AG09319 (cell line): ENCODE measurements at regions not wholly inside any gene's neighbourhood (a gene's known extent, or its start where the extent isn't known, plus 50 kb on each side); places are given as distances from the start of the nearest gene placed in this dataset.

Experiments used
- DNase-seq: peaks from one replicate; pipeline ENCODE4 v3.0.0-alpha.2; 2010; ENCODE audit warnings: low read depth; ENCODE audit errors: extremely low read depth
- CTCF ChIP-seq: IDR thresholded peaks from 2 replicates; pipeline ENCODE4 v1.5.1; 2011; ENCODE audit warnings: low read depth, mild to moderate bottlenecking, inconsistent platforms, low read length, moderate library complexity

GRCh38 chr2:138185827-138186226 lies 221.6 kb downstream of the HNMT start:
- no peak for TF ChIP-seq CTCF
- no peak for DNase-seq

- no peak for TF ChIP-seq CTCF
Measured at GRCh38 chr2:138187221-138187620, 222.9 kb downstream of the HNMT start.

GRCh38 chr2:138190999-138191398 lies 226.7 kb downstream of the HNMT start:
- DNase-seq, result no peak
- no peak for TF ChIP-seq CTCF

More at GRCh38 chr2:138187221-138187620, 222.9 kb downstream of the HNMT start:
- DNase-seq, result no peak

- TF ChIP-seq CTCF, result no peak
Measured at GRCh38 chr2:138193416-138194213, 229.3 kb downstream of the HNMT start.

GRCh38 chr2:138201286-138201685 lies 237.0 kb downstream of the HNMT start:
- no peak for TF ChIP-seq CTCF
- no peak for DNase-seq

More at GRCh38 chr2:138193416-138194213, 229.3 kb downstream of the HNMT start:
- DNase-seq, result no peak

GRCh38 chr2:138202762-138203161 lies 238.5 kb downstream of the HNMT start:
- no peak for DNase-seq
- TF ChIP-seq CTCF, result no peak

GRCh38 chr2:138205281-138205680 lies 241.0 kb downstream of the HNMT start:
- no peak for DNase-seq
- no peak for TF ChIP-seq CTCF
